Endothelial cell of umbilical vein (primary cell): ENCODE measurements at regions not wholly inside any gene's neighbourhood (a gene's known extent, or its start where the extent isn't known, plus 50 kb on each side); places are given as distances from the start of the nearest gene placed in this dataset.

Experiments
- BruUV-seq: library from RNA; stranded (reverse); fragments of 400-500 nt; replicated peaks from 2 replicates; lab custom pipeline; 2021; lab: Mats Ljungman, UMichigan
- CTCF ChIA-PET: fragments of 300-600, 350-600 bp; sonication (Branson Sonifier 250); formaldehyde crosslinking; loops from one replicate; lab custom pipeline; 2021; ENCODE audit warnings: antibody characterized with exemption, inconsistent platforms; lab: Charles Lee
- POLR2A ChIA-PET: fragments of 300-600, 350-600 bp; sonication (Branson Sonifier 250); formaldehyde crosslinking; loops from one replicate; lab custom pipeline; 2021; ENCODE audit warnings: antibody characterized with exemption, inconsistent platforms; lab: Charles Lee
- DNase-seq: peaks from one replicate; pipeline ENCODE4 v3.0.0-alpha.2; 2011; ENCODE audit warnings: low read depth, low spot score
- FAIRE-seq: peaks from 2 replicates; lab custom pipeline; 2011; peaks lifted over from hg19 to GRCh38; lab: Jason Lieb, UNC
- H2AFZ ChIP-seq: 2 replicates; pipeline ENCODE4 v1.6.0; 2012; ENCODE audit warnings: low read depth, low read length, control low read depth, inconsistent platforms
- H3K27ac ChIP-seq: 2 replicates; pipeline ENCODE4 v1.5.1; 2011; ENCODE audit warnings: low read depth, mild to moderate bottlenecking, control low read depth, low read length, moderate library complexity; ENCODE audit not compliant: insufficient read depth
- H3K27me3 ChIP-seq, 2 experiments: 2 replicates each; pipeline versions ENCODE4 v1.6.0 to v1.6.1; 2011; ENCODE audit warnings: low read length in 2 of 2, mixed read lengths in 1 of 2; ENCODE audit not compliant: control insufficient read depth in 2 of 2, insufficient read depth in 2 of 2
- H3K36me3 ChIP-seq, 2 experiments: 2 replicates in 1 of 2; 3 replicates in 1 of 2; pipeline ENCODE4 v1.5.1; 2011; ENCODE audit warnings: low read length in 2 of 2, mild to moderate bottlenecking in 1 of 2, moderate library complexity in 1 of 2; ENCODE audit not compliant: control insufficient read depth in 2 of 2, insufficient read depth in 2 of 2; ENCODE audit errors: extremely low read depth in 1 of 2
- H3K4me1 ChIP-seq: 3 replicates; pipeline ENCODE4 v1.5.1; 2011; ENCODE audit warnings: mild to moderate bottlenecking, low read length; ENCODE audit not compliant: control insufficient read depth, insufficient read depth; ENCODE audit errors: extremely low read depth
- H3K4me2 ChIP-seq: 2 replicates; pipeline ENCODE4 v1.6.1; 2011; ENCODE audit warnings: low read length, control low read depth, mixed read lengths; ENCODE audit not compliant: insufficient read depth
- H3K4me3 ChIP-seq, 3 experiments: fragments of 200-600 bp in 1 of 3; sonication (generic), shearing (Covaris generic) in 1 of 3; replicated peaks in 1 of 3; 2 replicates each; pipeline ENCODE4 v1.5.1; 2011 to 2016; ENCODE audit warnings: control low read depth in 3 of 3, low read length in 3 of 3, mild to moderate bottlenecking in 2 of 3, inconsistent platforms in 1 of 3, low read depth in 1 of 3, moderate library complexity in 1 of 3; ENCODE audit not compliant: insufficient read depth in 1 of 3
- H3K79me2 ChIP-seq: 2 replicates; pipeline ENCODE4 v1.6.0; 2012; ENCODE audit warnings: low read length, inconsistent platforms; ENCODE audit not compliant: control insufficient read depth, insufficient read depth
- H3K9ac ChIP-seq: replicated peaks from 2 replicates; pipeline ENCODE3; 2011; ENCODE audit warnings: low read length, control low read depth; ENCODE audit not compliant: insufficient read depth; ENCODE audit errors: extremely low read depth
- H3K9me1 ChIP-seq: replicated peaks from 3 replicates; pipeline ENCODE4 v1.6.0; 2011; ENCODE audit warnings: mild to moderate bottlenecking, low read length; ENCODE audit not compliant: control insufficient read depth, insufficient read depth; ENCODE audit errors: extremely low read depth
- H3K9me3 ChIP-seq: replicated peaks from 2 replicates; pipeline ENCODE4 v1.5.1; 2012; ENCODE audit warnings: low read length, inconsistent platforms; ENCODE audit not compliant: control insufficient read depth, insufficient read depth
- H4K20me1 ChIP-seq: replicated peaks from 2 replicates; pipeline ENCODE3; 2011; ENCODE audit warnings: mild to moderate bottlenecking, low read length; ENCODE audit not compliant: control insufficient read depth, insufficient read depth; ENCODE audit errors: extremely low read depth
- CTCF ChIP-seq, 2 donors: IDR thresholded peaks; 1 replicate in 1 of 2; 2 replicates in 1 of 2; pipeline ENCODE4 v1.5.1; 2011; ENCODE audit warnings: low read length in 2 of 2, mild to moderate bottlenecking in 2 of 2, moderate library complexity in 2 of 2, control low read depth in 1 of 2, inconsistent platforms in 1 of 2, low read depth in 1 of 2; ENCODE audit not compliant: insufficient read depth in 1 of 2; ENCODE audit errors: extremely low read depth in 1 of 2
- EZH2 ChIP-seq: IDR thresholded peaks from 2 replicates; pipeline ENCODE4 v1.6.1; 2012; ENCODE audit warnings: borderline replicate concordance, low read depth, mild to moderate bottlenecking, moderate library complexity, low read length, inconsistent platforms; ENCODE audit not compliant: severe bottlenecking
- FOS ChIP-seq: IDR thresholded peaks from 2 replicates; pipeline ENCODE4 v1.6.1; 2011; ENCODE audit warnings: mild to moderate bottlenecking, low read length, moderate library complexity, borderline replicate concordance; ENCODE audit not compliant: insufficient read depth
- GATA2 ChIP-seq: IDR thresholded peaks from 2 replicates; pipeline ENCODE4 v1.7.0; 2011; ENCODE audit warnings: low read depth, mild to moderate bottlenecking, moderate library complexity, mixed read lengths, low read length; ENCODE audit not compliant: insufficient read length, insufficient read depth
- JUN ChIP-seq: IDR thresholded peaks from 2 replicates; pipeline ENCODE4 v1.6.1; 2011; ENCODE audit warnings: borderline replicate concordance, low read depth; ENCODE audit not compliant: insufficient read length, insufficient read depth
- MAX ChIP-seq: IDR thresholded peaks from 2 replicates; pipeline ENCODE4 v1.6.1; 2011; ENCODE audit not compliant: insufficient read depth, insufficient read length
- MYC ChIP-seq: IDR thresholded peaks from one replicate; pipeline ENCODE4 v1.6.1; 2011; ENCODE audit warnings: mild to moderate bottlenecking, low read depth, low read length
- POLR2A ChIP-seq: IDR thresholded peaks from 2 replicates; pipeline ENCODE4 v1.6.1; 2012; ENCODE audit warnings: low read depth, mild to moderate bottlenecking, control low read depth, low read length
- POLR2AphosphoS5 ChIP-seq: IDR thresholded peaks from 2 replicates; pipeline ENCODE4 v1.6.1; 2012; ENCODE audit warnings: low read depth, mild to moderate bottlenecking, control low read depth, low read length, moderate library complexity; ENCODE audit not compliant: insufficient read depth
- dilution Hi-C: fragments of 300-500 bp; cut with MboI; formaldehyde crosslinking; loops from one replicate; pipeline ENCODE4 v1.15.0; 2019; ENCODE audit warnings: low sequenced_read_pairs; ENCODE audit not compliant: extremely low pct_ligation_motif_present
- intact Hi-C: fragments of 100-400 bp; cut with micrococcal nuclease; formaldehyde crosslinking; loops from one replicate; pipeline ENCODE4 v1.10.0; 2022

GRCh38 chr22:22697377-22698117 is 53.1 kb downstream of the GGTLC2 start:
- Histone ChIP-seq H3K27ac (no peak overlapping the region), H3K36me3 (no peaks in the 10 kb centered on the region), H3K4me3 (no peak overlapping the region), H4K20me1 (no peaks in the 10 kb centered on the region), H2AFZ (no peak overlapping the region), H3K9me1 (no peaks in the 10 kb centered on the region), H3K79me2 (no peaks in the 10 kb centered on the region), H3K27me3 (no peaks in the 10 kb centered on the region), H3K4me1 (peaks cover 9% of the 10 kb centered on the region), H3K9me3 (no peaks in the 10 kb centered on the region), H3K9ac (no peak overlapping the region), H3K4me2 (no peak overlapping the region)
- ChIA-PET CTCF (no interaction called here), POLR2A (no interaction called here)
- no peak for DNase-seq
- no peak for TF ChIP-seq POLR2AphosphoS5
- TF ChIP-seq POLR2A = no peak
- no peak for TF ChIP-seq JUN
- TF ChIP-seq MAX = no peak
- no peak for TF ChIP-seq GATA2
- no peak for TF ChIP-seq MYC
- TF ChIP-seq CTCF (IDR thresholded peaks at IDR 0.05; ENCODE audit: extremely low read depth in 1 of 2, insufficient read depth in 1 of 2, low read depth in 1 of 2, low read length in 2 of 2) = no peak
- TF ChIP-seq EZH2 = no peak
- TF ChIP-seq FOS = no peak
- intact Hi-C loops (no loop called here), dilution Hi-C loops (no loop called here)
- no TSS peak for BruUV-seq
- no peak for FAIRE-seq
